ENCODE measurements at regions not wholly inside any gene's neighbourhood (a gene's known extent, or its start where the extent isn't known, plus 50 kb on each side); places are given as distances from the start of the nearest gene placed in this dataset.
A peak's percentile ranks its signal among the peaks of the same experiment; 100 is the strongest.

DNA sequence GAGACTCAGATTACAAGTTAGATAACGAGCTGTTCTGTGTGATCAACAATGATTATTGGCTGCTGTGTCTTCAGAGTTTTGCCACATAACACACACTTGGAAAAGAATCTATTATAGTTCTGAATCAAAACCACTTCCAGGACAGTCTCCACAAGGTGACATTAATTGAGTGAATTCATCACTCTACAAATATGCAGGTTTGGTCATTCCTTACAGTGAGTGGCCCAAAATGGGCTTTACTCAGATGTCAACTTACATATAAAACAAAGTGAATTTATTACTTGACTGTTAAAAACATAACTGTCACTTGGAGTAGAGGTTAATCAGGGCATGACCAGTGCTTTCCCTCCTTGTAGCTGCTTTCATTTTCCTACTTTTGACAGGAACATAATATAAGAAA is 984.3 kb downstream of the REEP3 start:
- peak; percentile 71 for DNase-seq (ENCODE audit: low spot score)

DNA sequence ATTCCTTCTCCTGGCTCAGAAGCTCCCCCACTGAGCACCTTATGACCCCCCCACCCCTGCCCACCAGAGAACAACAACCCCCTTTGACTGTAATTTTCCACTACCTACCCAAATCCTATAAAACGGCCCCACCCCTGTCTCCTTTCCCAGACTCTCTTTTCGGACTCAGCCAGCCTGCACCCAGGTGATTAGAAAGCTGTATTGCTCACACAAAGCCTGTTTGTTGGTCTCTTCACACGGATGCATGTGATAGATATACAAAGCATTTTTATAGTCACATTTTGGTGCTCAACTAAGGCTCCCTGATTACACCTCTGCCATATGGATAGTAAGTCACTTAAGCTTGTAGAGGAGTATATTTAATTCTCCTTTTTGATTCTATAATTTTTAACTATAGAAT is 985.8 kb downstream of the REEP3 start:
- DNase-seq (ENCODE audit: low spot score), result no peak

DNA sequence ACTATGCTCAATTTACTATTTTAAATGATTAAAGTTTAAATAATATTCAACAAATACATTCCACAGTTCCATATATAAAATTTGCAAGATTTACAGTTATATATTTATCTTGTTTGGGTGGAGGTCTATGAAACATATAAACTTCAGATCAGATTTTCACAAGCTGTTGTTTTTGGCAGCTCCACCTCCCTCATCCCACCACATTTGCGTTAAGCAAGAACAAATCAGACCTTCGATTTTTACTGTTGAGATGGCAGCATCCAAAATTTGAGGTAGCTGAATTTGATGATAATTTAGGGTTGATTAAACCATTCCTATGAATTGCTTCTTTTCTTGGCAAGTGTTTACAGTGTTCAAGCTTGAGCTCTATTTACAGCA is 986.4 kb downstream of the REEP3 start:
- DNase-seq (ENCODE audit: low spot score), result no peak

DNA sequence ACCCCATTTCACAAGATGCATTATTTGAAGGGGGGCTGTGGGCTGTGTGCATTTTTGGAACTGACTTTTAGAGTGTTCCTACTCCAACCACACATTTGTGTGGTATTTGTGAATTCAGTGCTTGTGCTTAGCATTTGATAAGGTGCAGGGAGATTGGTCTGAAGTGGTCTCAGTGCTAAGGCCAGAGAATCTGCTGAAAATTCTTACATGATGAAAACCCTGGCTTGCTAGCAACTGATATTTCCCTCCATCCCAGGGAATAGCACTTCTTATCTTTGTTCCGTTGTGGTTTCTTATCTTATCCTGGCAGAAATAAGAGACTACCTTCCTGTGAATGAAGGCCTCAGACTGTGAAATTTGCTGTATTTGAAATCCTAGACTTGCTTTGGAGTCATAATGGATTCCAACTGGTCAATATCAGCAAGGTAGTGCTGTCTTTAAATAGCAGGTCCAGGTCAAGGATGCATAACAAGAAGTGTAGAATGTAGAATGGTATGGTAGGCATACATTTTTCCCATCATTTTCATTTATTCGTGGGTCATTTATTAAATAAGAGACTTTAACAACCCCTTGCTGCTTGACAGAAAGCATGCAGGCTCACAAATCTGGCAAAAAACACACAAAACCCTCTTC is 986.9 kb downstream of the REEP3 start:
- DNase-seq (ENCODE audit: low spot score), result peak; percentile 31

DNA sequence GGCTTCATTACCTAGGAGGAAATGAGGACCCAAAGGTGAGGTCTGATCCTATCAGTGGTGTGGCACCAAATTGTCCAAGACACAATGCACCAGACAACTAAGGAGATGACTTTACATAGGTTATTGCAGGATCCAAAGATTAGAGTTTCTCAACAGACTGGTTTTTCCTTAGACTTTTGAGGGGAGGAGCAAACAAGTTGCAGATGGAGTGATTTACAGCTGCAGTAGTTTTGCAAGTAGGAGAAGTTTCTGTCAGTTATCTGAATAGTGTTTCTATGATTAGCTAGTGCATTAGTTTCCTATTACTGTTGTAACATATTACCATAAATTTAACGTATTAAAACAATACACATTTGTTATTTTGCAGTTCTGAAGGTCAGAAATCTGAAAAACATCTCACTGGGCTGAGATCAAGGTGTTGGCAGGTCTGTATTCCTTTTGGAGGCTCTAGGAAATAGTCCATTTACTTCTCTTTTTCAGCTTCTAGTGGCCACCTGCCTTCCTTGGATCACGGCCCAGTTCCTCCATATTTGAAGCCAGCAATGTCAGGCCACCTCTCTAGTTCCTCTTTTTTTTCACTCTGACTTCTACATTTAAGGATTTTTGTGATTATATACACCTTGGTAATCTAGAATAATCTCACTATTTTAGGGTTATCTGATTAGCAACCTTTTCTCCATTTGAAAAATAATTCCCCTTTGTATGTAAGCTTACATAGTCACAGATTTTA is 994.9 kb downstream of the REEP3 start:
- DNase-seq (ENCODE audit: low spot score), result no peak

DNA sequence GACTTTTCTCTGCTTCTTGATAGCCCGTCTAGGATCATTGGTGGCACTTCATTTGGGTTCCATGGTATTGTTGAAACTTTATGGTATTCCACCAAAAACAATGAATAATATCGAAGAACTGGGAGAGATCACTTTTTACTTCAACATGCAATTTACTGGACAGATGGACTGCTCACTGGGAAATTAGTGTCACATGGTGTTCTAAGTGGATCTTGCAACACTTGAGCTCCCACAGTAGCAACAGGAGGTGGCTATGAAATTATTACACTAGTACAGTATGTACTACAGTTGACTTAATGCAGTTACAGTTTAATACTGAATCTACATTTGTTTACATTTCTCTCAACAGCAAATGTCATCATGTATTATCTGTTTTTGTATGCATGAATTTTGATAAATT is 997.3 kb downstream of the REEP3 start:
- no peak for DNase-seq (ENCODE audit: low spot score)

DNA sequence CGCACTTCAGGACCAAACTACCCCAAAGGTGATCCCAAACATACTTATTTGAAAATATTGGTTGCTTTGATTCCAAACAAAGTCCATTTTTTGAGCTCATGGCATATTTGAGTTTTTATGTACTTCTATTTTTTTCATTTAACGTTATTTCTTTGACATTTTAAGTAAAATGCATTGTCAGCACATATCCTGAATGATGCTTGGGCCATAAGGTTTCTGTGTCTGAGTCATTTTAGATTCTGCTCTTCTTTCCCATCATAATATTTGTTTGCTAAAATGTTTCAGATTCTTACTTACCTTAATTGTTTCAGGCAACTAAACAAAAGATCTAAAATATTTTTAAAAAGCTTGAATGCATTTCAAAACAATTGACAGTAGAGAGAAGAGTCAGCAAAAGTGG is 998.2 kb downstream of the REEP3 start:
- DNase-seq (ENCODE audit: low spot score), result no peak

DNA sequence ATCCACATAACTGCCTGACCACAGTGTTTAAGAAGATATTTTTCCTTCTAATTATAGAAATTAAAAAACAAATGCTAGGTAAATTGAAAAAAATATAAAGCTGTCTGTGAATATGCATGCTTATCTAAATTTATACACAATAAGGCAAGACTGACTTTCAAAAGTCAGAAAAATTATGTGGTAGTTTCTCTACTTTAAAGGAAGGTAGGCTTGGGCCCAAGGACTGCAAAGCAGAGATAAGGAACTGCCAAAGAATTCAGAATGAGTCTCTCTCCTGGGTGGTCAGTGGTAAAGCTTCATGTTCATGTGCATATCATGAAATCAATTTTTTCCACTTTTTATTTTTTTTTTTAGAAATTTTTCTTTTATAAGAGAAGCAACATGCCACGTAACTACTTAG is 998.6 kb downstream of the REEP3 start:
- DNase-seq (ENCODE audit: low spot score), result no peak

DNA sequence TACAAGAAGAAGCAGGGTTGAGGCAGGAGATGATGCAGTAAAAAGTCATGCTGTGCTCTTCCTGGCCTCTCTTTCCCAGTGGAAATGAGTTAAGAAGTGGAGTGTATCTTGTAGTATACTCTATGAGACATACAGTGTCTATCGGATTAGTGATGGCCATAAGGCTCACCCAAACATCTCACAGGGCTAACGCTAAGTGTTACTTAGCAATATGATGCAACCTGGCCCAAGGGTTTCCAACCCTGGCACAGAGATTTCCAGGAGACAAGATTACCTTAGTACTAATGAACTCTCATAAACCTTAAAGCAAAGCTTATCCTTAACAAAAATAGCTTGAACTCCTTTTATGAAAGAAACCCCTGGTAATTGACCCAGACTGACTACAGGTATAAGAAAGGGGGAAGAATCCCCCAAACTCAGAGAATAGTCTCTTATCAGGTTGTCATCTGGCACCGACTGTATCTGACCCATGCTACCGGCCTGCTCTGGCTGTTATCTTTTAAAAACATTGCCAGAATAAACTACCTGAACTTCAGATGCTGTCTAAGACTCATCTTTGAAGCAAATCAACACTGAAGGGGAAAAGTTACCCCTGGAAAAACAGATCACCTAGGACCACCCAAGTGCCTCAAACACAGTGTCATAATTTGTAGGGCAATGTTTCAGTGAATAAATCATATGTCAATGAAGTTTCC is 1002.0 kb downstream of the REEP3 start:
- DNase-seq (ENCODE audit: low spot score), result no peak

DNA sequence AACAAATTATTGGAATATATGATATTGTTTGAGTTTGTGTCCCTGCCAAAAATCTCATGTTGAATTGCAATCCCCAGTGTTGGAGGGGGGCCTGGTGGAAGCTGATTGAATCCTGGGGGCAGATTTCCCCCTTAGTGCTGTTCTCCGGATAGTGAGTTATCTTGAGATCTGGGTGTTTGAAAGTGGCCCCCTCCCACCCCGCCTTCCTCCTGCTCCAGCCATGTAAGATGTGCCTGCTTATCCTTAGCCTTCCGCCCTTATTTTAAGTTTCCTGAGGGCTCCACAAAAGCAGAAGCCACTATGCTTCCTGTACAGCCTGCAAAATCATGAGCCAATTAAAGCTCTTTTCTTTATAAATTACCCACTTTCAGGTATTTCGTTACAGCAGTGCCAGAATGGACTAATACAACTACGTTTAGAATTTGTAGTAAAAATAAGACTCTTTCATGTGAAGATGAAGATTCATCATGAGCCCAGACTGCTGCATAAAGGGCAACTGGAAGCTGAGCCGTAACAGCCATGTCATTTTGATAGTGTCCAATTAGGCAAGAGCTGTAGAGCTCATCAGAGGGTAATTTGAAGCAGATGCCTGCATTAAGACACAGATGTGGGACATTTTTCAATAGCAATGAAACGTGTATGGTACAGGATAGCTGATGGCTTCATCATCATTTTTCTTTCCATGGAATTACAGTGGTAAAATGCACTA is 1007.2 kb downstream of the REEP3 start:
- no peak for DNase-seq (ENCODE audit: low spot score)

DNA sequence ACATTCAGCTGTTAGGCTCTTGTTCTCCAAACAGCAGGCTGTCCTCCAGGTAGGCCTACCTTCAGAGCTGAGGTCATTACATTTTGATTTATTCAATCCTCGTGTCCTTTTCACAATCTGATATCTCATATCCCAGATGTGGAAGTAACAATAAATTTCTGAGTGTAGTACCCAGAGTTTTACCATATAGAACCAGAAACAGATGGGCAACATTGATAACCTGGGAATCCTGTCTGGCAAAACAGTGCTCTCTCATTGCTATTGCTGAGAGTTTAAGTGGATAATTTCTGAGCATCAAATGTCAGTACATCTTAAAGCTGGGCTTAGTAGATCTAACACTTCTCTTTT is 1007.8 kb downstream of the REEP3 start:
- DNase-seq (ENCODE audit: low spot score), result no peak

DNA sequence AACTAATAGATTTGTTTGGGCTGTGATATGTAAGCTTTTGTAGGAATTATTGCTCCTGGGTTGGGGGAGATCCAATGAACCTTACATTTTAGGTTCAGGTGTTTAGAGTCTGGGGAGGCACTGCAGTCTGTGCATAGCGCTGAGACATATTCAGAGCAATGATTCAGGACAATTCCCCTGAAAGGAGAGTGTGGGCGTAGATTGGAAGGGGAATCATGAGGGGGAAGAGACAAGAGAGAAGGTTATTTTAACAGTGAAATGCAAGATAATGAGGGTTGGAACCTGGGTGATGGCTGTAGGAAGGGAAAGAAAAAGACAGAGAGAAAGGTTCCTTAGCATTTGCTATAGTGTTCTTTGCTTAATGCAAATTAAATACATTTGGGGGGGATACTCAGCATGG is 1013.4 kb downstream of the REEP3 start:
- no peak for DNase-seq (ENCODE audit: low spot score)

DNA sequence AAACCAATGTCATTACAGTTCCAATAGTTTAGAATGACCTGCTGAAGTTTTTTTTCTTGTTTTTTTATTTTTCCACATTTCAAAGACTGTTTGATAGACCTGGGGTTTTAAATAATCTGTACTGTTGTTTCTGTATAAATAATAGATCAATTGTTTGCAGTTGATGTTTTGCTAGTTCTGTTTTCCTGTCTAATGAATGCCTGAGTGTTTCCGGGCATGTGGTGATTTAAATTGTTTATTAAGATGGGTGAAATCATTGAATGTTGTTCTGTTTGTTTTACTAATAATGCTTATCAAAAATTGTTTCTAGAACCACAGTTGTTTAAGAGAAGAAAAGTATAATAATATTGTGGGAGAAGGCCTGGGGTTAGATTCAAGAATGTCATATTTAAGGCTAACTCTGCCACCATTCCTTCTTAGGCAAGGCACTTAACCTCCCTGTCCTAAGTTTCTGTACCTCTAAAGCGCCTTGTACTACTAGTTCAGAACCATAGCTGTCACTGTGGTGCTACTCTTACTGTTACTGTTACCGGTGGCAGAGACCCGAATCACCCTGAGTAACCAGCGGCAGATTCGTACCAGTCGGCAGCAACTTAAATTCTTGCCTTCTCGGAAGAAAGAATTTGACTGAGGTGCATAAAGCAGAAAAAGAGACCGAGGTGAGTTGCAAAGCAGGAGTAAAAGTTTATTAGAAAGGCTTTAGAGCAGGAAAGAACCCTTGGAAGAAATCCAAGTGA is 1014.1 kb downstream of the REEP3 start:
- DNase-seq (ENCODE audit: low spot score), result no peak

DNA sequence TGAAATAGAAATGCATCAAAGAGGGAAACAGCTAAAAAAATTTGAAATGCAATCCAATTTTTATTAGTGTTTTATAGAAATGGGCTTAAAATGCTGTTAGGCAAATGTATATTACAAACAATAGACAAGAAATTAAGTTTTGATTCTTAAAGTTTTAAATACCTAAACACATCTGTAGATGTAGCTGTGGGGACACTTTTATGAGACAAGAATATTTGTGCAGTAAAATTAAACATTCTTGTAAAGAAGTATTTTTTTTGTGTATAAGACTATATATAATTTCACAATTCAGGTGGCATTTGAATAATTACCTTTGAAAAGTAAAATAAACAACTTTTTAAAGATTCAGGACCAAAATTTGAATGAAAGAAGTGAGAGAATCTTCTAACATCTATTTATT is 1015.9 kb downstream of the REEP3 start:
- no peak for DNase-seq (ENCODE audit: low spot score)

DNA sequence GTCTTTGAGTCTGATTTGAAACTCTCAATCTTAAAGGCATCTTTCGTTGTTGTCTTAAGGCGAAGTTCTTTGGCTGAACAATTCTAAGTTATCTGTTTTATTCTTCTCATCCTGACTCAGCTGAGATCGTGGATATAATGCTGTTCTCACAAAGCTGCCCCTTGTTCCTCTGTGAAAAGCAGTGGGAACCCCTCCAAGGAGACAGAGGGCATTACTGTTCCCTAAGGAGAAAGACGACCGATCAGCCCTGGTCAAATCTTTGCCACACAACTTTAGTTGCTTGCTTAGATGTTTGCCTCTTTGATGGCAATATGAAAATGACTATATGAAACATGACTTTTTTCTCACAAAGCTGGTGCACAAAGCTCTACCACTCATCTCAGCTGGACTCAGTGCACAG is 1016.7 kb downstream of the REEP3 start:
- DNase-seq (ENCODE audit: low spot score), result no peak

DNA sequence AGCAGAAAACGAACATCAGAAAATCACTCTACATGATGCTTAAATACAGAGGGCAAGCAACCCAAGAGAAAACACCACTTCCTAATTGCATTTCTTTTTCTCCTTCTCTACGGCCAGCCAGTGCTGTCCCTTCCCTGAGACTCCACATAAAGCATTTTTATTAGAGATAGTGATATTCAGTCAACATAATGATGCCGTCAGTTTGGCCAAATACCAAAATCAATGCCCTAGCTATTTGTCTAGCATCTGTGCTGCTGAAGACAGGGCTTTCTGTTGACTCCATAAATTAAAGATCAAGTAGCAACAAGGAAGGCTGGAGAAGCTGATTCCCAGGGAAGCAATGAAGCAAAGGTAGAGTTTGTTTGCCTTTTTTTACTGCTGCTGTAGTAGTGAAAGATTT is 1024.9 kb downstream of the REEP3 start:
- DNase-seq (ENCODE audit: low spot score), result no peak

DNA sequence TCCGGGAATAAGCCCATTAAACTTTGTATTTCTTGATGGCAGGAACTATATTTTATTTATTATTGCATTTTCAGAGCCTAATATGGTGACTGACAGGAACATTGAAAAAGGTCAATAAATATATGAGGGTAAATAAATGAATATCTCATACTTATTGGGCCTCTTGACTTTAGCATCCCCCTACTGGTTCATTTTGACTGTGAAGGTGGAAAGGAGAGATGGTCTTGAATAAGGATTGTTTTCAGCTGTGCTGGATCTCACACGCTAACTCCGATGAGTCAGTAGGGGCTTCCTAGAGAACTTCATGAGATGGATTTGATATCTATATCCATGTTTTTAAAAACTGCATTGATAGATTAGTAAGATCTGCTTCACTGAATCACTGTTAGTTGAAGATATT is 1026.0 kb downstream of the REEP3 start:
- DNase-seq (ENCODE audit: low spot score), result no peak

DNA sequence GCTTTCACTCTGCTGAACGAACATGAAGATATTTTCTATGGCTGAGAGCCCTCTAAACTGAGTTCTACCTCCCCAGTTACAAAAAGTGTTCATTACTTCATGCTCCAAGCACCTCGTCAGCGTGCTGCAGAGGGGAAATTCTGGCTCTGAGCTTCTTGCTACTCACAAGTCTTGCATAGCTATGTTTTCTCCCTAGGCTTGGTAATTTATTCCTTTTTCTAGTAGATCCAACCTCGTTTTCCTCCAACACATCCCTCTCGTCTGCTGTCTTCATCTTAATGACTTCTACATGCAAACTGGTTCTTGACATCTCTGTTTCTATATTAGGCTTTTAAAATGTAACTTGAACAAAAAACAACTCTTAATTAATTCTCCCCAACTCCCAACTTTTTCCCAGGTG is 1034.5 kb downstream of the REEP3 start:
- DNase-seq (ENCODE audit: low spot score), result no peak

DNA sequence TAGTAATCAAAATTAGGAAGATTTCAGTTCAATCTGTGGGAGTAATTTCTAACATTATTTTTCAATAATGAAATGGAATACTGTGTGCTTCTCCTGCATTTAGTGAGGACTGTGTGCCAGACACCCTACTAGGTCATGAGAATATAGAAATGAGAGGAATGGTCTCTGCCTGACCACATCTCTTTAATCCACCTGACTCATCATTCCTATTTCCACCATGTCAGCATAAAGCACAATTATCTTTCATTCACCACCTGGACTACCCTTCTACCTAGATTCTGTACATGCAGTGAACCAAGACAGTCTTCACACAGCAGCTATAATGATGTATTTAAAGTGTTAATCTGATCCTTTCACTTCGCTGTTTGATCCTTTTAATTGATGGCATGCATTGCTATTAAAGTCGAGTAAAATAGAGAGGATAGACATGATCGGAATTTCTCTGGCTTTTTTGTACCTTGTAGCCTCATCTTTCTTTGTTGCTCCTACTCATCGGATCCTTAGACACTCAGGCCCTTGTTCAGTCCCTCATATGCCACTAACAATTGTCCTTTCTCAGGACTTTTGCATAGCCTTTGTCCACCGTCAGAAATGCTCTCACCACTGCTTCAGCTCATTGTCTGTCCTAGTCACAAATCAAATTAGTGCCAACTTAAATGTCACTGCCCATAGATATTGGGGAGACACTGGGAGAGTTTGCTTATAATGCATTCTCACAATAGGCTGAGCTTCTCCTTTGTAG is 1037.1 kb downstream of the REEP3 start:
- no peak for DNase-seq (ENCODE audit: low spot score)

DNA sequence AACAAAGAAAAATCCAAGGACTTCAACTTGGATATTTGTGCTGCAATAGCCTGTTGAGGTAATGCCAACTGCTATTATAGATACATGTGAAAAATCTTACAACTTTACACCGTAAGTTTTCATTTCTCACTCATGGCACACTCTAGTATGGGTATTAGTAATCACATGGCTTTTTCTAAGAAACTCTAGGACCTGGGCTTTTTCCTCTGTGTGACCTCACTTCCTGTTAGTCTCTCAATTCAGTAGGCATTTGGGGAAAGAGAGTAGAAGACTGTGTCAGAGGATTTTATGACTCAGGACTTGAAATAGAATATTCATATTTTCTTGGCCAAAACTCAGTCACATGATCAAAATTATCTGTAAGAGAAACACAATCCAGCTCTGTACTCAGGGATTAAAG is 1049.9 kb downstream of the REEP3 start:
- no peak for DNase-seq (ENCODE audit: low spot score)

DNA sequence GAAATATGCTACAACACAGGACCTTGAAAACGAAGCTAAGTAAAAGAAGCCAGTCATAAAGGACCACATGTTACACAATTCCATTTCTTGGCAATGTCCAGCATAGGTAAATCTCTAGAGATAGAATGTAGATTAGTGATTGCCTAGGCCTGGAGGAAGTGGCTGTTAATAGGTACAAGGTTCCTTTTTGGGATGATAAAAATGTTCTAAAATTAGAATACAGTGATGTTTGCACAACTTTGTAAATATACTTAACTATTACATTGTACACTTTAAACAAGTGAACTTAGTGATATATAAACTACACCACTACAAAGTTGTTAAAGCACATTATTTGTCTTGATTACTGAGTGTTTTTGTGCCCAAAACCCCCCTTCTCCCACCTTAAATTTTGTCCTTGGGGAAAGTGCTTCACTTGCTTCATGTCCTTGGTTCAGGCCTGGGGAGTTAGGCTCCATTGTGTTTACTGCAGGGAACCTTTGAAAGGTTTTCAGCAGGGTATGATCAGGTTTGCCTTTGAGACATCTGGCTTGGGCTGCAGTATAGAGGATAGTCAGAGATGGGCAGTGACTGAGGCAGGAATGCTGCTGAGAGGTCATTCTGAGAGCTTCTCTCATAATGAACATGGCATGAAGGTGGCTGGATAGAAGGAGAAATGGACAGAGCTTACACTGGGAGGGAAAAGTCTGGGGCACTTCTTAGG is 1052.6 kb downstream of the REEP3 start:
- DNase-seq (ENCODE audit: low spot score), result no peak

All from A172 (cell line).